ENCODE measurements at regions not wholly inside any gene's neighbourhood (a gene's known extent, or its start where the extent isn't known, plus 50 kb on each side); places are given as distances from the start of the nearest gene placed in this dataset.

GRCh38 chr12:131636266-131636665, 74.6 kb upstream of the SFSWAP start:
- Mint-ChIP-seq H3K4me3 (no peak overlapping the region), H3K4me1 (no peaks in the 10 kb centered on the region), H3K27me3 (ENCODE audit: low read depth) (peaks cover 56% of the 10 kb centered on the region), H3K9me3 (no peaks in the 10 kb centered on the region), H3K27ac (no peak overlapping the region), H3K36me3 (ENCODE audit: low read depth) (no peaks in the 10 kb centered on the region)
- TF ChIP-seq CTCF (IDR thresholded peaks at IDR 0.05; ENCODE audit: unreplicated experiment in 3 of 3) = no peak

DNA sequence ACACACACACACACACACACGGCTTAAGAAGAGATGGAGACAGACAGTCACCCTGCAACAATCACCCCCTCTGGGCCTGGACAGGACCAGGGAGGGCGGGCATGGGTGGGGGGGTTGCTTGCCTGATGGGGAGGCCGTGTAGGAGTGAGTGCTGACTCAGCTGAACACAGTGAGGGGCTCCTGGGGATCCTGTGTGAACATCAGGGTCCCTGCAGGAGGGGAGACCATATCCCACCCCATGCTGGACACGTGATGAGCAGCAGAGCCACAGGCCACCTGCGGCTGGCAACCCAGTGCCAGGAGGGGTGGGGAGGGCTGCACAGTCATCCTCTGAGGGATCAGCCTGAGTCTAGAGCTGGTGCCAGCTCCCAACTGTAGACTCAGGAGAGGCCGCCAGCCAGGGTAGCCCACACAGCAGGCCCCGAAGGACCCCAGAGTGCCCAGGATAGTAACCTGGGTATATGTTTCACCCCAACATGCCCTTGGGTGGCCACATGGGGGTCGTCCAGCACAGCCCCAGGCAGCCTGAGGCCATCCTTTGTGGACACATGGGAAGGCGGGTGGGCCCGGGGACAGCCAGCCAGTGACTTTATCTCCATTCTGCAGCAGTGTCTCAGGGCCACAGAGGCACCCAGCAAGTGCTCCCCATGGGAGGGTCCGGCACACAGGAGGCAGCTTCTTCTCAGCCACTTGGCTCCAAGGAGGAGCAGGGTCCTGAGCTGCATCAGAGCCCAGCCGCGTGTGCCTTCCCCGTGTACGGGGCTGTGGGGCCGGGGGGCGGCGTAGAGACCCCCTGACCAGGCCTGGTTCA, 73.7 kb upstream of the SFSWAP start:
- no peak for TF ChIP-seq CTCF (IDR thresholded peaks at IDR 0.05; ENCODE audit: unreplicated experiment in 3 of 3)
- no peaks in the 10 kb centered on the region for H3K9me3 Mint-ChIP-seq
- no peak overlapping the region for H3K27ac Mint-ChIP-seq
- H3K4me1 Mint-ChIP-seq = no peaks in the 10 kb centered on the region
- H3K27me3 Mint-ChIP-seq (ENCODE audit: low read depth) = peaks cover 49% of the 10 kb centered on the region
- H3K4me3 Mint-ChIP-seq = no peak overlapping the region
- no peaks in the 10 kb centered on the region for H3K36me3 Mint-ChIP-seq (ENCODE audit: low read depth)

GRCh38 chr12:131637986-131638385, 72.9 kb upstream of the SFSWAP start:
- H3K9me3 Mint-ChIP-seq = no peaks in the 10 kb centered on the region
- H3K27me3 Mint-ChIP-seq (ENCODE audit: low read depth) = peaks cover 45% of the 10 kb centered on the region
- no peaks in the 10 kb centered on the region for H3K36me3 Mint-ChIP-seq (ENCODE audit: low read depth)
- H3K4me1 Mint-ChIP-seq = no peaks in the 10 kb centered on the region
- H3K4me3 Mint-ChIP-seq = no peak overlapping the region
- no peak for TF ChIP-seq CTCF (IDR thresholded peaks at IDR 0.05; ENCODE audit: unreplicated experiment in 3 of 3)
- H3K27ac Mint-ChIP-seq = no peak overlapping the region

GRCh38 chr12:131639270-131639940, 71.5 kb upstream of the SFSWAP start:
- no peaks in the 10 kb centered on the region for H3K9me3 Mint-ChIP-seq
- no peak overlapping the region for H3K4me3 Mint-ChIP-seq
- H3K27me3 Mint-ChIP-seq (ENCODE audit: low read depth) = peaks cover 49% of the 10 kb centered on the region
- no peak overlapping the region for H3K27ac Mint-ChIP-seq
- no peak for TF ChIP-seq CTCF (IDR thresholded peaks at IDR 0.05; ENCODE audit: unreplicated experiment in 3 of 3)
- H3K36me3 Mint-ChIP-seq (ENCODE audit: low read depth) = no peaks in the 10 kb centered on the region
- no peaks in the 10 kb centered on the region for H3K4me1 Mint-ChIP-seq

- Mint-ChIP-seq H3K36me3 (ENCODE audit: low read depth) (no peaks in the 10 kb centered on the region), H3K27me3 (ENCODE audit: low read depth) (peaks cover 46% of the 10 kb centered on the region), H3K9me3 (no peaks in the 10 kb centered on the region), H3K4me3 (no peak overlapping the region), H3K27ac (no peak overlapping the region), H3K4me1 (no peaks in the 10 kb centered on the region)
- no peak for TF ChIP-seq CTCF (IDR thresholded peaks at IDR 0.05; ENCODE audit: unreplicated experiment in 3 of 3)
These were observed 70.4 kb upstream of the SFSWAP start for GRCh38 chr12:131640525-131640924.
